ENCODE measurements at regions not wholly inside any gene's neighbourhood (a gene's known extent, or its start where the extent isn't known, plus 50 kb on each side); places are given as distances from the start of the nearest gene placed in this dataset.
"Not testable (repeated sequence)": the region's sequence is repeated elsewhere in the genome, so short reads cannot be mapped to it uniquely, and the experiment has no call there.

DNA sequence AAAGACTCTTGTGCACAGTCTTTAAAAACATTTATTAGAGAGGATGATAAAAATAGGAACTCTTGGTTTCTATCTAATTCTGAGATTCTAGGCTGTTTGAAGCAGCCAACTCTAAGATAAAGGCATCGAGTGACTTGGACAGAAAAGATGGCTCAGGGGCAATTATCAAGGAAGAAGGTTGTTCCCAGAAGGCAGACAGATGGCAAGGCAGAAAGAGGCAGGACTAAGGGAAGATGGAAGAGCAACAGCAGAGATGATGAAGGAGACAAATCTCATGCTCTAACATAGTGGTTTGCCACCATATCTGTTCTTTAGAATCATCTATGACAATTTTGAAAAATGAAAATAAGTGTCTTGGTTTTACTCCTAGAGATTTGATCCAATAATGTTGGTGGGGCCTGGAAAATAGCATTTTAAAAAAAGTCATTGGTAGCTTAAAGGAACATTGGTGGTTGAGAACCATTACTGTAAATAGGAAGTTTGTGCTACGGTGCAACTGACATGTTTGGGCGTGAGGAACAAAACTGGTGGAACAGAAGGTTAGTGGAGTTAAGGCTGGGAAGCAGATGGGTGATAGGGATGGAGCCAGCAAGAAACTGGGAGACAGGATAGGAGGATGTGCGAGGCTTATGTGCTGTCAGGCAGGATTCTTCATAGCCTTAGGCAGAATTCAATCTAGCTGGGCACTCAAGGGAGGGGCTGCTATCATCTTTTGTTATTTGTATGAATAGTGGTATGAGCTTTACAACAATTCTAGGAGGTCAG is 751.1 kb downstream of the DHX35 start:
- Histone ChIP-seq H3K27me3 (no peaks in the 10 kb centered on the region), H3K9me3 (no peaks in the 10 kb centered on the region), H3K27ac (no peak overlapping the region), H3K4me3 (no peak overlapping the region), H3K36me3 (replicated peaks in 1 of 2; ENCODE audit: insufficient read depth in 1 of 2, low read depth in 2 of 2) (no peaks in the 10 kb centered on the region), H3K4me1 (no peaks in the 10 kb centered on the region)
- intact Hi-C loops (cut with DNase I) = no loop called here
- DNase-seq (no peak), ATAC-seq (no peak)
- TF ChIP-seq, protein P1, sequence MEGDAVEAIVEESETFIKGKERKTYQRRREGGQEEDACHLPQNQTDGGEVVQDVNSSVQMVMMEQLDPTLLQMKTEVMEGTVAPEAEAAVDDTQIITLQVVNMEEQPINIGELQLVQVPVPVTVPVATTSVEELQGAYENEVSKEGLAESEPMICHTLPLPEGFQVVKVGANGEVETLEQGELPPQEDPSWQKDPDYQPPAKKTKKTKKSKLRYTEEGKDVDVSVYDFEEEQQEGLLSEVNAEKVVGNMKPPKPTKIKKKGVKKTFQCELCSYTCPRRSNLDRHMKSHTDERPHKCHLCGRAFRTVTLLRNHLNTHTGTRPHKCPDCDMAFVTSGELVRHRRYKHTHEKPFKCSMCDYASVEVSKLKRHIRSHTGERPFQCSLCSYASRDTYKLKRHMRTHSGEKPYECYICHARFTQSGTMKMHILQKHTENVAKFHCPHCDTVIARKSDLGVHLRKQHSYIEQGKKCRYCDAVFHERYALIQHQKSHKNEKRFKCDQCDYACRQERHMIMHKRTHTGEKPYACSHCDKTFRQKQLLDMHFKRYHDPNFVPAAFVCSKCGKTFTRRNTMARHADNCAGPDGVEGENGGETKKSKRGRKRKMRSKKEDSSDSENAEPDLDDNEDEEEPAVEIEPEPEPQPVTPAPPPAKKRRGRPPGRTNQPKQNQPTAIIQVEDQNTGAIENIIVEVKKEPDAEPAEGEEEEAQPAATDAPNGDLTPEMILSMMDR (IDR thresholded peaks at IDR 0.05) = no peak
- no peak for TF ChIP-seq POLR2A (IDR thresholded peaks at IDR 0.05)
- WGBS, 2 donors = 80 to 81% methylated on average over 4 of the region's 4 CpGs

GRCh38 chr20:39706184-39706663 is 744.1 kb downstream of the DHX35 start:
- H3K27me3 ChIP-seq = no peaks in the 10 kb centered on the region
- intact Hi-C loops (cut with DNase I) = no loop called here
- no peaks in the 10 kb centered on the region for H3K4me1 ChIP-seq
- TF ChIP-seq, protein P1 (IDR thresholded peaks at IDR 0.05) = no peak
- TF ChIP-seq POLR2A (IDR thresholded peaks at IDR 0.05) = no peak
- peak in 3 of 4 donors; percentile 16 to 37 (median 17) for DNase-seq
- 56 to 63% methylated on average over 3 of the region's 3 CpGs for WGBS, 2 donors
- H3K4me3 ChIP-seq = no peak overlapping the region
- H3K9me3 ChIP-seq = no peaks in the 10 kb centered on the region
- ATAC-seq = no peak
- H3K36me3 ChIP-seq (replicated peaks in 1 of 2; ENCODE audit: insufficient read depth in 1 of 2, low read depth in 2 of 2) = no peaks in the 10 kb centered on the region
- H3K27ac ChIP-seq = no peak overlapping the region

GRCh38 chr20:39705032-39705431 is 742.9 kb downstream of the DHX35 start:
- TF ChIP-seq, protein P1 (IDR thresholded peaks at IDR 0.05) = no peak
- TF ChIP-seq POLR2A (IDR thresholded peaks at IDR 0.05) = no peak
- Histone ChIP-seq H3K9me3 (no peaks in the 10 kb centered on the region), H3K4me1 (no peaks in the 10 kb centered on the region), H3K27me3 (no peaks in the 10 kb centered on the region), H3K4me3 (no peak overlapping the region), H3K27ac (no peak overlapping the region), H3K36me3 (replicated peaks in 1 of 2; ENCODE audit: insufficient read depth in 1 of 2, low read depth in 2 of 2) (no peaks in the 10 kb centered on the region)
- no peak for ATAC-seq
- intact Hi-C loops (cut with DNase I) = no loop called here
- WGBS, 2 donors = 43 to 58% methylated on average over 3 of the region's 3 CpGs
- no peak for DNase-seq

- ATAC-seq; H3K4me3 ChIP-seq; H3K4me1 ChIP-seq; H3K27me3 ChIP-seq; H3K36me3 ChIP-seq (replicated peaks in 1 of 2; ENCODE audit: insufficient read depth in 1 of 2, low read depth in 2 of 2); intact Hi-C loops (cut with DNase I); H3K9me3 ChIP-seq; DNase-seq; H3K27ac ChIP-seq: not testable (repeated sequence)
- WGBS, 2 donors = 63 to 77% methylated on average over 3 of the region's 3 CpGs
Observed at GRCh38 chr20:39703357-39703756, 741.2 kb downstream of the DHX35 start.

DNA sequence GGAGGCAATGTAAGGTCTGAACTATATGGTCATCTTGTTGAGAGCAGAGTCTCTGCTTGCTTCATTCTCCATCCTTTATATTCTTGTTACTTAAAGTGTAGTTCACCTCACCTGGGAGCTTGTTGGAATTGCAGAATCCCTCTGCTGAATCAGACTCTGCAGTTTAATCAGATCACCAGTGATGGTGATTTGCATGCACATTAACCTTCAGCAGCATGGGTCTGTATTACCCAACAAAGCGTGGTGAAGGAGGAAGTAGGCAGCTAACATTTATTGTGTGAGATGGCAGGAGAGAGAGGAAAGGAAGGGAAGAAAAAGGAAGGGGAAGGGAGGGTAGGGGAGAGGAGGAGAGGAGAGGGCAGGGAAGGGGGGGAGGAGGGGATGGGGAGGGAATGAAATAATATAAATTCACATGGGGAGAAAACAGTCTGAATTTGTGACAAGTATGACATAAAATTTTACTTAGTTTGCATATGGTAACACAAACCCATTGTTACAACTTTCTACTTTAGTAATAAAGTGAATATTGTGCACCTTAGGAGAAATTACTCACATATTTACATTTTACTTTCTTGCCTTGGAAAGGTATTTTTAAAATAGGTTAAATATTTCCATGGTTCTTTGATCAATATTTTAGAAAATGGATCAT is 740.7 kb downstream of the DHX35 start:
- Histone ChIP-seq H3K9me3 (no peaks in the 10 kb centered on the region), H3K27me3 (no peaks in the 10 kb centered on the region), H3K36me3 (replicated peaks in 1 of 2; ENCODE audit: insufficient read depth in 1 of 2, low read depth in 2 of 2) (no peaks in the 10 kb centered on the region), H3K4me3 (no peak overlapping the region), H3K27ac (no peak overlapping the region), H3K4me1 (no peaks in the 10 kb centered on the region)
- DNase-seq = no peak
- TF ChIP-seq, protein P1 (IDR thresholded peaks at IDR 0.05) = no peak
- no peak for TF ChIP-seq POLR2A (IDR thresholded peaks at IDR 0.05)
- WGBS, 2 donors = 15 to 19% methylated on average over 1 of the region's 1 CpG
- ATAC-seq = no peak
- intact Hi-C loops (cut with DNase I) = no loop called here

Measured in body of pancreas (tissue), 4 donors.